ENCODE measurements at regions not wholly inside any gene's neighbourhood (a gene's known extent, or its start where the extent isn't known, plus 50 kb on each side); places are given as distances from the start of the nearest gene placed in this dataset.
"Not testable (repeated sequence)": the region's sequence is repeated elsewhere in the genome, so short reads cannot be mapped to it uniquely, and the experiment has no call there.

- no peak for DNase-seq (ENCODE audit: low spot score)
Measured at GRCh38 chr5:53160895-53161294, 51.3 kb upstream of the MOCS2 start.

- no peak for DNase-seq (ENCODE audit: low spot score)
Measured at GRCh38 chr5:53161876-53162275, 52.3 kb upstream of the MOCS2 start.

GRCh38 chr5:53164478-53165165, 55.1 kb upstream of the MOCS2 start:
- no peak for DNase-seq (ENCODE audit: low spot score)

GRCh38 chr5:53165431-53166182, 56.0 kb upstream of the MOCS2 start:
- no peak for DNase-seq (ENCODE audit: low spot score)

- DNase-seq (ENCODE audit: low spot score), result no peak
Measured at GRCh38 chr5:53166183-53166495, 56.6 kb upstream of the MOCS2 start.

GRCh38 chr5:53167836-53168235, 58.3 kb upstream of the MOCS2 start:
- peak; percentile 11 for DNase-seq (ENCODE audit: low spot score)

- DNase-seq (ENCODE audit: low spot score), result no peak
Measured at GRCh38 chr5:53169933-53170332, 60.4 kb upstream of the MOCS2 start.

GRCh38 chr5:53170746-53171349, 61.3 kb upstream of the MOCS2 start:
- peak; percentile 4 for DNase-seq (ENCODE audit: low spot score)

- not testable (repeated sequence) for DNase-seq (ENCODE audit: low spot score)
Measured at GRCh38 chr5:53172073-53172472, 62.5 kb upstream of the MOCS2 start.

- no peak for DNase-seq (ENCODE audit: low spot score)
Measured at GRCh38 chr5:53172630-53173029, 63.1 kb upstream of the MOCS2 start.

- DNase-seq (ENCODE audit: low spot score), result no peak
Measured at GRCh38 chr5:53173083-53173482, 63.5 kb upstream of the MOCS2 start.

- DNase-seq (ENCODE audit: low spot score), result no peak
Measured at GRCh38 chr5:53178830-53179229, 69.3 kb upstream of the MOCS2 start.

GRCh38 chr5:53179691-53180090, 70.1 kb upstream of the MOCS2 start:
- DNase-seq (ENCODE audit: low spot score), result no peak

GRCh38 chr5:53180538-53180937, 71.0 kb upstream of the MOCS2 start:
- no peak for DNase-seq (ENCODE audit: low spot score)

GRCh38 chr5:53180991-53181390, 71.4 kb upstream of the MOCS2 start:
- no peak for DNase-seq (ENCODE audit: low spot score)

GRCh38 chr5:53183880-53184279, 74.3 kb upstream of the MOCS2 start:
- no peak for DNase-seq (ENCODE audit: low spot score)

- no peak for DNase-seq (ENCODE audit: low spot score)
Measured at GRCh38 chr5:53191548-53192165, 82.1 kb upstream of the MOCS2 start.

GRCh38 chr5:53194086-53194485, 84.5 kb upstream of the MOCS2 start:
- no peak for DNase-seq (ENCODE audit: low spot score)

GRCh38 chr5:53199882-53200281, 90.3 kb upstream of the MOCS2 start:
- no peak for DNase-seq (ENCODE audit: low spot score)

- no peak for DNase-seq (ENCODE audit: low spot score)
Measured at GRCh38 chr5:53200306-53200705, 90.7 kb upstream of the MOCS2 start.

GRCh38 chr5:53201746-53202145, 92.2 kb upstream of the MOCS2 start:
- DNase-seq (ENCODE audit: low spot score), result no peak

GRCh38 chr5:53206562-53206961, 97.0 kb upstream of the MOCS2 start:
- no peak for DNase-seq (ENCODE audit: low spot score)

GRCh38 chr5:53211799-53212198, 102.2 kb upstream of the MOCS2 start:
- no peak for DNase-seq (ENCODE audit: low spot score)

Measured in globus pallidus (tissue), 1 donor.